Endodermal cell (in vitro differentiated cells): ENCODE measurements at regions not wholly inside any gene's neighbourhood (a gene's known extent, or its start where the extent isn't known, plus 50 kb on each side); places are given as distances from the start of the nearest gene placed in this dataset. TPM values are rescaled to one million over a fixed set of nuclear protein-coding genes. Genes with fewer than 3 reads are reported as not detected.
A peak's percentile ranks its signal among the peaks of the same experiment; 100 is the strongest.

ENCODE experiments used
- DNase-seq: peaks from one replicate; pipeline ENCODE4 v3.0.0-alpha.2; 2017
- H3K27ac ChIP-seq: 2 replicates; pipeline ENCODE4 v1.5.1; 2013; ENCODE audit warnings: mild to moderate bottlenecking, low read depth, low read length, moderate library complexity
- H3K27me3 ChIP-seq: 2 replicates; pipeline ENCODE4 v1.6.1; 2013; ENCODE audit warnings: mild to moderate bottlenecking, low read length, moderate library complexity; ENCODE audit not compliant: insufficient read depth, control insufficient read depth, poor library complexity, severe bottlenecking
- H3K36me3 ChIP-seq: 2 replicates; pipeline ENCODE4 v1.7.0; 2013; ENCODE audit warnings: mild to moderate bottlenecking, low read length, moderate library complexity; ENCODE audit not compliant: control insufficient read depth, insufficient read depth
- H3K4me1 ChIP-seq: one replicate; pipeline ENCODE4 v1.7.0; 2013; ENCODE audit warnings: low read length; ENCODE audit not compliant: control insufficient read depth, insufficient read depth
- H3K4me3 ChIP-seq: 2 replicates; pipeline ENCODE4 v1.5.1; 2013; ENCODE audit warnings: mild to moderate bottlenecking, low read length, moderate library complexity
- H3K9ac ChIP-seq: 2 replicates; pipeline ENCODE4 v1.6.1; 2013; ENCODE audit warnings: mild to moderate bottlenecking, low read length, moderate library complexity; ENCODE audit not compliant: poor library complexity, severe bottlenecking; ENCODE audit errors: extremely low read depth
- H3K9me3 ChIP-seq: 2 replicates; pipeline ENCODE4 v1.6.1; 2013; ENCODE audit warnings: mild to moderate bottlenecking, low read length, moderate library complexity; ENCODE audit not compliant: control insufficient read depth
- H3K27ac Mint-ChIP-seq: 2 replicates; pipeline ENCODE4 v1.8.0; 2020; ENCODE audit warnings: mixed read lengths
- H3K27me3 Mint-ChIP-seq: 2 replicates; pipeline ENCODE4 v1.8.0; 2021; ENCODE audit warnings: mild to moderate bottlenecking, mixed read lengths; ENCODE audit not compliant: insufficient read depth
- H3K36me3 Mint-ChIP-seq: 2 replicates; pipeline ENCODE4 v1.8.0; 2020; ENCODE audit warnings: low read depth, mixed read lengths
- H3K4me1 Mint-ChIP-seq: 2 replicates; pipeline ENCODE4 v1.8.0; 2020; ENCODE audit warnings: mixed read lengths
- H3K4me3 Mint-ChIP-seq: 2 replicates; pipeline ENCODE4 v1.8.0; 2020; ENCODE audit warnings: mild to moderate bottlenecking, moderate library complexity, mixed read lengths
- H3K9me3 Mint-ChIP-seq: 2 replicates; pipeline ENCODE4 v1.8.0; 2020; ENCODE audit warnings: mild to moderate bottlenecking, mixed read lengths
- CTCF ChIP-seq: fragments of 200-600 bp; sonication (generic); conservative IDR thresholded peaks from 2 replicates; pipeline ENCODE4 v1.5.0; 2021; ENCODE audit warnings: antibody characterized with exemption, mild to moderate bottlenecking
- WGBS, 2 experiments: methylation state at CpG; one replicate each; pipeline versions ENCODE4 v1.1.5 to v1.1.7; 2013; ENCODE audit warnings: missing lambda C conversion rate in 2 of 2, mixed read lengths in 1 of 2; ENCODE audit not compliant: insufficient coverage in 1 of 2, insufficient read length in 1 of 2; 5-methylcytosine and 5-hydroxymethylcytosine counted together
- microRNA-seq: library from miRNA; unstranded; fragments of <30 nt; microRNA quantifications from one replicate; pipeline ENCODE4 v1.2.0, GENCODE V29; 2020; ENCODE audit warnings: borderline microRNAs expressed

- H3K9ac ChIP-seq = no peak overlapping the region
- H3K4me1 ChIP-seq = no peaks in the 10 kb centered on the region
- no peak overlapping the region for H3K27ac Mint-ChIP-seq
- H3K36me3 Mint-ChIP-seq = no peaks in the 10 kb centered on the region
- H3K36me3 ChIP-seq = no peaks in the 10 kb centered on the region
- peak; percentile 34 for TF ChIP-seq CTCF
- H3K27ac ChIP-seq = no peak overlapping the region
- no peaks in the 10 kb centered on the region for H3K4me1 Mint-ChIP-seq
- no peaks in the 10 kb centered on the region for H3K9me3 ChIP-seq
- no peak for DNase-seq
- no peaks in the 10 kb centered on the region for H3K27me3 Mint-ChIP-seq
- H3K9me3 Mint-ChIP-seq = no peaks in the 10 kb centered on the region
- 81% methylated on average over 2 of the region's 2 CpGs; no CpG with 5 or more reads in 1 of the 2 experiments for WGBS, 2 experiments
- H3K4me3 Mint-ChIP-seq = no peak overlapping the region
- H3K4me3 ChIP-seq = no peak overlapping the region
- no peaks in the 10 kb centered on the region for H3K27me3 ChIP-seq
These were observed 56.8 kb upstream of the FOXG1 start for GRCh38 chr14:28709571-28710305.

Small RNA genes in the stretch of these regions (microRNA-seq; reads per million reads assigned to microRNA genes)
- gene MIR3171 (not detected), gene MIR4307 (not detected)
